ENCODE measurements at regions not wholly inside any gene's neighbourhood (a gene's known extent, or its start where the extent isn't known, plus 50 kb on each side); places are given as distances from the start of the nearest gene placed in this dataset.
"Not testable (repeated sequence)": the region's sequence is repeated elsewhere in the genome, so short reads cannot be mapped to it uniquely, and the experiment has no call there.

DNA sequence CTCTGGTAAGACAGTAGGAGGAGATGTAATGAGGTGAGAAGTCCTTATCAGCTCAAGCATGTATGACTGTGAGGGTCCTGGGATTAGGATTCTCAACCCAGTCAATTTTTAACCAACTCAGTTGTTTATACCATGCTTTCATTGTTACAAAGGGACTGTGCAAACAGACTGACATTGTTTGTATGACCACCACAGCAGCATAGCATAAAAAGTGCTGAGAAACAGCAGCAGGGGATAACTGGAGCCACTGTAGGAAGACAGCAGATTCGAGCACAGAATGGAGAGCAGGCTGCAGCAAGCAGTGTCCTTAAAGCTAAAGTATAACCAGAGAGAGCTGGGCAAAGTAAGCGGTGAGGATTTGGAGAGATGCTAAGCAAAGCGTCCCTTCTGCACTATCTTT, 829.5 kb downstream of the REEP3 start:
- intact Hi-C loops (cut with micrococcal nuclease; ENCODE audit: unreplicated experiment), result no loop called here
- H3K36me3 ChIP-seq (ENCODE audit: insufficient read depth, low read length, poor library complexity, severe bottlenecking), result no peaks in the 10 kb centered on the region
- CTCF ChIA-PET, result no interaction called here
- POLR2A ChIA-PET (ENCODE audit: low non-redundant PET), result no interaction called here
- H3K27ac ChIP-seq (ENCODE audit: low read depth, low read length, poor library complexity, severe bottlenecking), result no peak overlapping the region
- H3K9me3 ChIP-seq (ENCODE audit: low read depth, low read length, poor library complexity, severe bottlenecking), result no peaks in the 10 kb centered on the region
- H3K27me3 ChIP-seq (replicated peaks; ENCODE audit: insufficient read depth, low read depth, low read length, poor library complexity), result no peaks in the 10 kb centered on the region
- DNase-seq (ENCODE audit: low spot score), result no peak
- H3K4me1 ChIP-seq (ENCODE audit: insufficient read depth, low read length, poor library complexity, severe bottlenecking), result no peaks in the 10 kb centered on the region
- H3K4me3 ChIP-seq (ENCODE audit: low read depth, low read length, poor library complexity, severe bottlenecking), result no peak overlapping the region
- BruUV-seq (replicated peaks), result no TSS peak
- TF ChIP-seq EZH2 (IDR thresholded peaks at IDR 0.05; ENCODE audit: borderline replicate concordance, low read depth, low read length, poor library complexity, severe bottlenecking), result no peak
- TF ChIP-seq, protein P1, sequence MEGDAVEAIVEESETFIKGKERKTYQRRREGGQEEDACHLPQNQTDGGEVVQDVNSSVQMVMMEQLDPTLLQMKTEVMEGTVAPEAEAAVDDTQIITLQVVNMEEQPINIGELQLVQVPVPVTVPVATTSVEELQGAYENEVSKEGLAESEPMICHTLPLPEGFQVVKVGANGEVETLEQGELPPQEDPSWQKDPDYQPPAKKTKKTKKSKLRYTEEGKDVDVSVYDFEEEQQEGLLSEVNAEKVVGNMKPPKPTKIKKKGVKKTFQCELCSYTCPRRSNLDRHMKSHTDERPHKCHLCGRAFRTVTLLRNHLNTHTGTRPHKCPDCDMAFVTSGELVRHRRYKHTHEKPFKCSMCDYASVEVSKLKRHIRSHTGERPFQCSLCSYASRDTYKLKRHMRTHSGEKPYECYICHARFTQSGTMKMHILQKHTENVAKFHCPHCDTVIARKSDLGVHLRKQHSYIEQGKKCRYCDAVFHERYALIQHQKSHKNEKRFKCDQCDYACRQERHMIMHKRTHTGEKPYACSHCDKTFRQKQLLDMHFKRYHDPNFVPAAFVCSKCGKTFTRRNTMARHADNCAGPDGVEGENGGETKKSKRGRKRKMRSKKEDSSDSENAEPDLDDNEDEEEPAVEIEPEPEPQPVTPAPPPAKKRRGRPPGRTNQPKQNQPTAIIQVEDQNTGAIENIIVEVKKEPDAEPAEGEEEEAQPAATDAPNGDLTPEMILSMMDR (conservative IDR thresholded peaks at IDR 0.05; ENCODE audit: low read depth, low read length), result no peak

DNA sequence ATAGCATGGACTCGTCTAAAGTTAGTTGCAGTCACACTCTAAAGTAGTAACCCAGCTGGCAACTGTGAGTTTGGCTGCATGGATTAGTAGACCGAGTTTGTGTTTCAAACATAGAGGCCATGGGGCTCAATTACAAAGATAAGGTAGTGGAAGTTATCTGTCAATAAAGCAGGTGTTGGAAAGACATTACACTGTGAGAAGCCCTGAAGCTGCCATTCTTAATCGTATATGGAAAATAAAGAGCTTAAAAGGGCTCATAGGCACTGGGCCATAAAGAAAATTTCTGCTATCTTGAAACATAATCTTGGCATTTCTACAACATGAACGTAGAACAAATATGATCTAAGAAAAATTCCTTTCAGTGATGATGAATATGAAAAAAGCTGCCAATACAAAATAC, 837.7 kb downstream of the REEP3 start:
- Histone ChIP-seq H3K27me3 (replicated peaks; ENCODE audit: insufficient read depth, low read depth, low read length, poor library complexity) (no peaks in the 10 kb centered on the region), H3K9me3 (ENCODE audit: low read depth, low read length, poor library complexity, severe bottlenecking) (no peaks in the 10 kb centered on the region), H3K36me3 (ENCODE audit: insufficient read depth, low read length, poor library complexity, severe bottlenecking) (no peaks in the 10 kb centered on the region), H3K27ac (ENCODE audit: low read depth, low read length, poor library complexity, severe bottlenecking) (no peak overlapping the region), H3K4me1 (ENCODE audit: insufficient read depth, low read length, poor library complexity, severe bottlenecking) (no peaks in the 10 kb centered on the region), H3K4me3 (ENCODE audit: low read depth, low read length, poor library complexity, severe bottlenecking) (no peak overlapping the region)
- POLR2A ChIA-PET (ENCODE audit: low non-redundant PET), result no interaction called here
- DNase-seq (ENCODE audit: low spot score), result no peak
- TF ChIP-seq, protein P1 (conservative IDR thresholded peaks at IDR 0.05; ENCODE audit: low read depth, low read length), result no peak
- TF ChIP-seq EZH2 (IDR thresholded peaks at IDR 0.05; ENCODE audit: borderline replicate concordance, low read depth, low read length, poor library complexity, severe bottlenecking), result no peak
- no TSS peak for BruUV-seq (replicated peaks)
- CTCF ChIA-PET, result no interaction called here
- intact Hi-C loops (cut with micrococcal nuclease; ENCODE audit: unreplicated experiment), result no loop called here

DNA sequence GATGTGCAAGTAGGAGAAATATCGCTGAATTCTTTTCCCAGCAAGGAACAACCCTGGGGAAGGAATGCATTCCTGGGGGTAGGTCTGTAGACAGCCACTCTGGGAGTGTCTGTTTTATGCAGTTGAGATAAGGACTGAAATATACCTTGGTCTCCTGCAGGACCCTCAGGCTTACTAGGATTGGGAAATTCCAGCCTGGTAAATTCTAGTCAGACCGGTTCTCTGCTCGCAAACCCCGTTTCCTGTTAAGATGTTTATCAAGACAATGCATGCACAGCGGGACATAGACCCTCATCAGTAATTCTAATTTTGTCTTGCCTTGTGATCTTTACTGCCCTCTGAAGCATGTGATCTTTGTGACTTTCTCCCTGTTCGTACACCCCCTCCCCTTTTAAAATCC, 839.0 kb downstream of the REEP3 start:
- H3K36me3 ChIP-seq (ENCODE audit: insufficient read depth, low read length, poor library complexity, severe bottlenecking); CTCF ChIA-PET; H3K4me3 ChIP-seq (ENCODE audit: low read depth, low read length, poor library complexity, severe bottlenecking); H3K27me3 ChIP-seq (replicated peaks; ENCODE audit: insufficient read depth, low read depth, low read length, poor library complexity); DNase-seq (ENCODE audit: low spot score); H3K27ac ChIP-seq (ENCODE audit: low read depth, low read length, poor library complexity, severe bottlenecking); H3K4me1 ChIP-seq (ENCODE audit: insufficient read depth, low read length, poor library complexity, severe bottlenecking); intact Hi-C loops (cut with micrococcal nuclease; ENCODE audit: unreplicated experiment); BruUV-seq (replicated peaks); H3K9me3 ChIP-seq (ENCODE audit: low read depth, low read length, poor library complexity, severe bottlenecking); POLR2A ChIA-PET (ENCODE audit: low non-redundant PET): not testable (repeated sequence)

DNA sequence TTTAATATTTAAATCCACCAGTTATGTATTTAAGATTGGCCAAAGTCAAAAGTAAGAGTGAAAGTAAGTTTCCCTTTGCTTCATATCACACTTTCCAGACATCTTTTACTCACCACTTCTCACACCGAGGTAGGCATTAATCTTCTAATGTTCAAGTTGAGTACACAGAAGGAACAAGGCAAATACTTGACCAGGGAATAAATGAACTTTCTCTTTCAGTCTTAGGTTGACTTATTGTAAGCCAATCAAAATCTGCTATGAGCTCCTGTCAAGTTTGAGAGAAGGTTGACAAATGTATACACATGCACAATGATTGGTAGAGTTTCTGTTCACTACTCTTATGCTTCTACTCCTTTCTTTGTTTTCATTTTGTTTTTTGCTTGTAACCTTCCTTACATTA, 842.5 kb downstream of the REEP3 start:
- no peak overlapping the region for H3K27ac ChIP-seq (ENCODE audit: low read depth, low read length, poor library complexity, severe bottlenecking)
- H3K4me1 ChIP-seq (ENCODE audit: insufficient read depth, low read length, poor library complexity, severe bottlenecking), result no peaks in the 10 kb centered on the region
- POLR2A ChIA-PET (ENCODE audit: low non-redundant PET), result no interaction called here
- no peaks in the 10 kb centered on the region for H3K27me3 ChIP-seq (replicated peaks; ENCODE audit: insufficient read depth, low read depth, low read length, poor library complexity)
- H3K4me3 ChIP-seq (ENCODE audit: low read depth, low read length, poor library complexity, severe bottlenecking), result no peak overlapping the region
- no peaks in the 10 kb centered on the region for H3K36me3 ChIP-seq (ENCODE audit: insufficient read depth, low read length, poor library complexity, severe bottlenecking)
- intact Hi-C loops (cut with micrococcal nuclease; ENCODE audit: unreplicated experiment), result no loop called here
- BruUV-seq (replicated peaks), result no TSS peak
- H3K9me3 ChIP-seq (ENCODE audit: low read depth, low read length, poor library complexity, severe bottlenecking), result no peaks in the 10 kb centered on the region
- CTCF ChIA-PET, result no interaction called here
- TF ChIP-seq EZH2 (IDR thresholded peaks at IDR 0.05; ENCODE audit: borderline replicate concordance, low read depth, low read length, poor library complexity, severe bottlenecking), result no peak
- TF ChIP-seq, protein P1 (conservative IDR thresholded peaks at IDR 0.05; ENCODE audit: low read depth, low read length), result no peak
- no peak for DNase-seq (ENCODE audit: low spot score)

Data from A673 (cell line).